ENCODE measurements at regions not wholly inside any gene's neighbourhood (a gene's known extent, or its start where the extent isn't known, plus 50 kb on each side); places are given as distances from the start of the nearest gene placed in this dataset.

DNA sequence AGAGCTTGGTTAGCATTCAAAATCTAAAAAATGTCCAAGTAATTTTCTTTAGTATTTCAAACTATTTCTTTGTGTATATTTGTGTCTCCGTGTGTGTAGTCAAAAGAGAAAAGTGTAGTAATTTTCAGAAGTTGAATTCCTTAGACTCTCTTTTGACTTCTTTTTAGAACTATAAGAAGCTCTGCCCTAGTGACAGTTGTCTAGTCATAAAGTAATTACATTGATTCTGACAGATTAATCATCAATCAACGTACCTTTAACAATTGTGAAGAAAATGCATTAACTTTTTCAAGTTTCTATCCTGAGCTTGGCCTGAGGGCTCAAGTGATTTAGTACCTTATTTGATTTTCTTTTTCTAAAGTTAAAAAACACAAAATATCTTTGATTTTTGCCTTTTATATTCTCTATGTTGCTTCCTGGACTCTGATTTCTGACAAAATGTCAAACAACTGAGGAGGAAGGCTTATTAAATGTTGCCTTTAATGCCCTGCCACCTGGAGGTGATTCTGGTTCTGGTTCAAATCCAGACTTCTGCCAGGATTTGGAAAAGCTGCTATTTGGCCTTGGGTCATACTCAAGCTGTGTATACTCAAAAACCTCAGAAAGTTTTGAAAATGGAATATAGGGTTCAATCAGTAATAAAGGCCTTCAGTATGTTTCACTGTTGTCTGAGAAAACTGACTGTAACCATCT lies 653.6 kb downstream of the NSUN3 start:
- CTCF ChIA-PET = no interaction called here
- Histone ChIP-seq H3K36me3 (ENCODE audit: insufficient read depth, low read length) (no peaks in the 10 kb centered on the region), H3K27ac (ENCODE audit: low read depth in 1 of 2, low read length in 2 of 2) (no peak overlapping the region), H3K4me1 (ENCODE audit: insufficient read depth, low read length) (no peaks in the 10 kb centered on the region), H3K27me3 (ENCODE audit: control insufficient read depth in 1 of 2, insufficient read depth in 2 of 2, low read length in 2 of 2) (no peaks in the 10 kb centered on the region), H3K9me3 (ENCODE audit: control insufficient read depth in 1 of 2, insufficient read depth in 1 of 2, low read length in 2 of 2) (no peaks in the 10 kb centered on the region), H3K4me3 (ENCODE audit: low read length) (no peak overlapping the region)
- no peak overlapping the region for H3K4me3 Mint-ChIP-seq
- TF ChIP-seq, protein P1, sequence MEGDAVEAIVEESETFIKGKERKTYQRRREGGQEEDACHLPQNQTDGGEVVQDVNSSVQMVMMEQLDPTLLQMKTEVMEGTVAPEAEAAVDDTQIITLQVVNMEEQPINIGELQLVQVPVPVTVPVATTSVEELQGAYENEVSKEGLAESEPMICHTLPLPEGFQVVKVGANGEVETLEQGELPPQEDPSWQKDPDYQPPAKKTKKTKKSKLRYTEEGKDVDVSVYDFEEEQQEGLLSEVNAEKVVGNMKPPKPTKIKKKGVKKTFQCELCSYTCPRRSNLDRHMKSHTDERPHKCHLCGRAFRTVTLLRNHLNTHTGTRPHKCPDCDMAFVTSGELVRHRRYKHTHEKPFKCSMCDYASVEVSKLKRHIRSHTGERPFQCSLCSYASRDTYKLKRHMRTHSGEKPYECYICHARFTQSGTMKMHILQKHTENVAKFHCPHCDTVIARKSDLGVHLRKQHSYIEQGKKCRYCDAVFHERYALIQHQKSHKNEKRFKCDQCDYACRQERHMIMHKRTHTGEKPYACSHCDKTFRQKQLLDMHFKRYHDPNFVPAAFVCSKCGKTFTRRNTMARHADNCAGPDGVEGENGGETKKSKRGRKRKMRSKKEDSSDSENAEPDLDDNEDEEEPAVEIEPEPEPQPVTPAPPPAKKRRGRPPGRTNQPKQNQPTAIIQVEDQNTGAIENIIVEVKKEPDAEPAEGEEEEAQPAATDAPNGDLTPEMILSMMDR (IDR thresholded peaks at IDR 0.05) = no peak
- POLR2A ChIA-PET = no interaction called here
- no peak overlapping the region for H3K27ac Mint-ChIP-seq
- DNase-seq (no peak), ATAC-seq (ENCODE audit: poor library complexity) (no peak)
- intact Hi-C loops (cut with DNase I, micrococcal nuclease) = no loop called here
- H3K9me3 Mint-ChIP-seq = no peaks in the 10 kb centered on the region
- H3K27me3 Mint-ChIP-seq = no peaks in the 10 kb centered on the region
- H3K4me1 Mint-ChIP-seq (ENCODE audit: low read depth) = no peaks in the 10 kb centered on the region
- no peaks in the 10 kb centered on the region for H3K36me3 Mint-ChIP-seq (ENCODE audit: low read depth)

DNA sequence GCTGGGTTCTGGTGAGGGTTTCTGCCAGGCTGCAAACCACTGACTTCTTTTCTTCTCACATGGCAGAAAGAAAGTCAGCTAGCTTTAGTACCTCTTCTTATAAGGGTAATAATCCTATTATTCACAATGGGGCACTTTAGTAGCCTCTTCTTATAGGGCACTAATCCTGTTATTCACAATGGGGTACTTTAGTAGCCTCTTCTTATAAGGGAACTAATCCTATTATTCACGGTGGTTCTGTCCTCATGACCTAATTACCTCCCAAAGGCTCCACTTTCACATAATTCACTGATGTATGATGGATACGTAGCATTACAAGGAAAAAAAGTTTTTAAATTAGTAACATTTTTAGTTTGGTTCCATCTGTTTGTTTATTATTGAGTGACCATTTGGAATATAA lies 671.3 kb downstream of the NSUN3 start:
- Histone ChIP-seq H3K4me1 (ENCODE audit: insufficient read depth, low read length) (no peaks in the 10 kb centered on the region), H3K4me3 (ENCODE audit: low read length) (no peak overlapping the region), H3K9me3 (ENCODE audit: control insufficient read depth in 1 of 2, insufficient read depth in 1 of 2, low read length in 2 of 2) (peaks cover 0 to 5% of the 10 kb centered on the region in 2 experiments), H3K27me3 (ENCODE audit: control insufficient read depth in 1 of 2, insufficient read depth in 2 of 2, low read length in 2 of 2) (no peaks in the 10 kb centered on the region), H3K36me3 (ENCODE audit: insufficient read depth, low read length) (no peaks in the 10 kb centered on the region), H3K27ac (ENCODE audit: low read depth in 1 of 2, low read length in 2 of 2) (no peak overlapping the region)
- Mint-ChIP-seq H3K4me1 (ENCODE audit: low read depth) (no peaks in the 10 kb centered on the region), H3K9me3 (peaks cover 9% of the 10 kb centered on the region), H3K4me3 (no peak overlapping the region), H3K27ac (no peak overlapping the region), H3K36me3 (ENCODE audit: low read depth) (no peaks in the 10 kb centered on the region), H3K27me3 (no peaks in the 10 kb centered on the region)
- ChIA-PET CTCF (no interaction called here), POLR2A (no interaction called here)
- no peak for DNase-seq
- no peak for ATAC-seq (ENCODE audit: poor library complexity)
- TF ChIP-seq, protein P1 (IDR thresholded peaks at IDR 0.05) = no peak
- intact Hi-C loops (cut with DNase I, micrococcal nuclease) = no loop called here

DNA sequence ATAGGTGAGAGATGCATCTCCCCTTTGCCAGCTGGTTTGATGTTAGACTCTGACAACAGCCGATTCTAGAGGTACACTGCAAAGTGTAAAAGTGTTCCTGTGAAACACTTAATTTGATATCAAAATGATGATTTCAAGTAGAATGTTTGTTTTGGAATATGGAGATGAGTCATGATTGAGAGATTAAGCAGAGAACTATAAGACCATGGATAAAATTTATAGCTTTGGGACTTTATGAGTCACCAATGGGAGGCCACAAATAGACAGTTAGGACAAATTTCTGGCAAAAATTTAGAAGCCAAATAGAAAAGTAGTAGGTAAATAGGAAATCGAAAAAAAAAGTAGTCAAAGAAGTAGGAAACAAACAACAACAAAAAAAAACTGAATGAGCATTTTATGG lies 672.5 kb downstream of the NSUN3 start:
- no peaks in the 10 kb centered on the region for H3K4me1 Mint-ChIP-seq (ENCODE audit: low read depth)
- TF ChIP-seq, protein P1 (IDR thresholded peaks at IDR 0.05) = no peak
- Histone ChIP-seq H3K27me3 (ENCODE audit: control insufficient read depth in 1 of 2, insufficient read depth in 2 of 2, low read length in 2 of 2) (no peaks in the 10 kb centered on the region), H3K27ac (ENCODE audit: low read depth in 1 of 2, low read length in 2 of 2) (no peak overlapping the region), H3K4me1 (ENCODE audit: insufficient read depth, low read length) (no peaks in the 10 kb centered on the region), H3K9me3 (ENCODE audit: control insufficient read depth in 1 of 2, insufficient read depth in 1 of 2, low read length in 2 of 2) (peaks cover 0 to 8% of the 10 kb centered on the region in 2 experiments), H3K4me3 (ENCODE audit: low read length) (no peak overlapping the region), H3K36me3 (ENCODE audit: insufficient read depth, low read length) (no peaks in the 10 kb centered on the region)
- DNase-seq = no peak
- intact Hi-C loops (cut with DNase I, micrococcal nuclease) = no loop called here
- no peak for ATAC-seq (ENCODE audit: poor library complexity)
- ChIA-PET POLR2A (no interaction called here), CTCF (interaction anchor here (0.7 kb wide), 1 partner anchor 1652 kb away, joined by 4 read pairs; no protein-coding TSS in a partner anchor)
- no peak overlapping the region for H3K4me3 Mint-ChIP-seq
- no peaks in the 10 kb centered on the region for H3K27me3 Mint-ChIP-seq
- no peaks in the 10 kb centered on the region for H3K36me3 Mint-ChIP-seq (ENCODE audit: low read depth)
- peaks cover 8% of the 10 kb centered on the region for H3K9me3 Mint-ChIP-seq
- H3K27ac Mint-ChIP-seq = no peak overlapping the region
